GM21515 (cell line): ENCODE measurements at regions not wholly inside any gene's neighbourhood (a gene's known extent, or its start where the extent isn't known, plus 50 kb on each side); places are given as distances from the start of the nearest gene placed in this dataset.
"Not testable (repeated sequence)": the region's sequence is repeated elsewhere in the genome, so short reads cannot be mapped to it uniquely, and the experiment has no call there.

Source experiments
- ATAC-seq: cut with Tn5 transposase; IDR thresholded peaks from one replicate; pipeline ENCODE4 v1.9.1; 2021; ENCODE audit not compliant: unreplicated experiment

DNA sequence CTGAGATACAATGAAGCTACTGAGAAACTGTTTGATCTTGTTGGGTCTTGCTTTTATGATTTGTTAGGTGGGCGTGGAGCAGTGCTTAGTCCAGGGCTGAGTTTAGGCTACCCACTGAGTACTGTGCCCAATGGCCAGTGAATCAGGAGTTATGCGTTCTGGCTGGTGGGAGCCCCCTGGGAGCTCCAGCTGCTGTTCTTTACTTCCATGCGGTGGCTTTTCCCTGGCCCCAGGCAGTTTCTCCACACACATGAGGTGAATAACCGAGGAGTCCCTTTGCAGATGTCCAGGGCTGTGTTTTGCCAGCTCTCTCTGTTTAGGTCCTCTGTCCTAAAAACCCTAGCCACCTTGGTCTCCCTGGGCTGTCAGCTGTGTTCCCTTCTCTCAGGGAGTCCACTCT, 106.5 kb downstream of the KLF13 start:
- ATAC-seq: no peak

DNA sequence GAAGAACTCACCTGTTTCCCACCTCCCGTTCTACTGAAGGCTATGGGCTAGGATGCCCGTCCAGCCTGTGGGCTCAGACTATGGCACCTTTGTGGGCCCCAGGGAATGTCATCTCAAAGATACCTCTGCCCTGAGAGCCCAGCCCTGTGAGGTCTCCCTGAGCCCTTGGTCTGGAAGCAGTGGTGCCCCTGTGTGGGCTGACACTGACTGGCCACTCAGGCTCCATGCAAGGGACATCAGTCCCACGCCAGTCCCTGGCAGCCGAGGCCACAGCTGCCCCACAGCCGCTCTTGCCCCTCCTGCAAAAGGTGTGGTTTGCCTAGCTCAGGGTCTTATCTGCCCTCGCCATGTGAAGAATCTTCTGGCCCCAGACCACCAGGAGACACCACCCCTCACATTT, 106.9 kb downstream of the KLF13 start:
- ATAC-seq: no peak

DNA sequence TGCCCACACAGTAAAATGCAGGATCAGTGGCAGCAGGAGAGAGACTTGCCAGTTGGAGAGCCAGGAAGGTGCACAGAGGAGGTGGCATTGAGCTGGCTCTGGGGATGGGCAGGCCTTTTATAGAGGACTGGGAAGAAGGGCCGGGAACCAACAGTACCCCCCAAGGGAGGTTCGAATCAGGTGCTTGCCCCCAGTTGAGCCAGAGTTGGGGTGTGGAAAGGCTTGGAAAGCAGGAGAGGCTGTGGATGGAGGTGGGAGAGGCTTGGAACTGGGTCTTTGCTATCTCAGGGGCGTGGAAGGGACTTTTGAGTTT, 107.6 kb downstream of the KLF13 start:
- ATAC-seq: no peak

GRCh38 chr15:31434588-31435260, 108.1 kb downstream of the KLF13 start:
- peak; percentile 37 for ATAC-seq

GRCh38 chr15:31435261-31435911, 108.8 kb downstream of the KLF13 start:
- peak; percentile 49 for ATAC-seq

GRCh38 chr15:31435912-31436628, 109.4 kb downstream of the KLF13 start:
- no peak for ATAC-seq

DNA sequence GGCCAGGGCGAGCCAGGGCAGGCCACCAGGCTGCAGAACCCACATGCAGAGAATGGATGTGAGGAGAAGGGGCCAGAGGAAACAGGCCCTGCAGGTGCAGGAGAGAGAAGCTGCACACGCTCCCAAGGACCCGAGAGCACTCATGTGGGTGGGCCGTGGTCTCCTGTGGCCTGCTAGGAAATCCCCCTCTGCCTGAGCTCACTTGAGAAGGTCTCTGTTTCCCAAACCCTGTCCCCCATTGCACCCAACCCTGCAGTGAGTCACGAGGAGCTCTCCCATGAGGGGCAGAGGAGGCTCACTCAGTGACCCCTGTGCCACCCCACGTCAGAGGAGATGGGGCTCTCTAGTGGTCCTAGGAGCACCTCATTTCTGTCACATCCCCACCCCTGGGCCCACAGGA, 111.1 kb downstream of the KLF13 start:
- no peak for ATAC-seq

DNA sequence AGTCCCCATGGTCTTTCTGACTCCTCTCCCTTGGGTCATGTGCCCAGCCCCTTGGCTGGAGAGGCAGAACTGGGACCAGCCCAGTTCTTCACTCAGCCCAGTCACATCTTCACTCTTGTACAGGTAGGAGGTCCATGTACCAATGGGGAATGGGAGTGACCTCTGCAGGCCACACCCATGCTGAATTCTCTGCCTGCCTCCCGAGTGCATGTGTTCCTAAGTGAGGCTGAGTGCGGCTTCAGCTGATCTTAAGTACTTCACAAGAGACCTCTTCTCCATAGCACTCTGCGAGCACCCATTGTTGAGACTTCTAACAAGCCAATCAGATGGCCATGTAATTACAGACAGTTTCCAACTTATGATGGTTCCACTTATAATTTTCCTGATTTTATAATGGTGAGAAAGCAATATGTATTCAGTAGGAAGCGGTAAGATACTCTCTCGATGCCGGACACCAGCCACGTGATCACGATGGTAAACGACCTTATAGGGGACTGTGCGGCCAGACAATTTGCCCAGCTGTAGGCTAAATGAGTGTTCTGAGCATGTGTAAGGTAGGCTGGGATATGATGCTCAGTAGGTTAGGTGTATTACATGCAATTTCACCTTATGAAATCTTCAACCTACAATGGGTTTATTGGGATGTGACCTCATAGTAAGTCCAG, 112.1 kb downstream of the KLF13 start:
- no peak for ATAC-seq

GRCh38 chr15:31439328-31439727, 112.7 kb downstream of the KLF13 start:
- no peak for ATAC-seq

DNA sequence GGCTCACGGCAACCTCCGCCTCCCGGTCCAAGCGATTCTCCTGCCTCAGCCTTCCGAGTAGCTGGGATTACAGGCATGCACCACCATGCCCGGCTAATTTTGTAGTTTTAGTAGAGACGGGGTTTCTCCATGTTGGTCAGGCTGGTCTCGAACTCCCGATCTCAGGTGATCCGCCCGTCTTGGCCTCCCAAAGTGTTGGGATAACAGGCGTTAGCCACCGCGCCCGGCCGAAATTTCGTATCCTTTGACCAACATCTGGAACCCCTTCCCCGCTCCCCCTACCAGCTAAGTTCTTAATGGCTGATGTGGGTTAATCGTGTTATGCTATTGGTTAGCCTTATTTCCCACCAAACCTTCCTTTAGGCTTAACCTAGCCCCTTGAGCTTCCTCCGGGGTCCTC, 113.6 kb downstream of the KLF13 start:
- ATAC-seq: not testable (repeated sequence)

DNA sequence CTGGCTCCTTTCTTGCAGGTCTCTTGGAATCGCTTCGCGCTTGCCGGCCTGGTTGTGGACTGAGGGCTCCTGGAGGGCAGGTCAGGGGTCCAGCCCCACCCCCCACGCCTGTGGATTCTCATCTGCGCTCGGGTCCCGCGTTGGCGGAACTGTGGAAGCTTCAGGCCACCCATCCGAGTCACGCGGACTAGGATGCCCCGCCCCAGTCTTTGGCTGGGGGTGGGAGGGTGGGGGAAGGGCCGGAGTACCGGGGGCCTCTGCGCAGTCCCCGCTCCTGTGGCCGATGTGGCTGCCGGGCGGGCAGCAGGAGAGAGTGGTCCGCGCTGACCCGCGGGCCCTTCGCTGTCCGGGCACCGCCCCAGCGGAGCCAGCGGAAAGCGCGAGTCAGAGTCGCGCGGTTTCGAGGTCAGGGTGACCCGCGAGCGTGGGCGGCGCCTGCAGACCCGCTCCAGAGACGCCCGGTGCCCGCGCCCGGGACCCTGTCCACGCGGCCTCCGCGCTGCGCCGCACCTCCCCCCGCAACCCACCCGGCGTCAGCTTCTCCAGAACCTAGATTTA, 114.2 kb downstream of the KLF13 start:
- ATAC-seq: no peak

DNA sequence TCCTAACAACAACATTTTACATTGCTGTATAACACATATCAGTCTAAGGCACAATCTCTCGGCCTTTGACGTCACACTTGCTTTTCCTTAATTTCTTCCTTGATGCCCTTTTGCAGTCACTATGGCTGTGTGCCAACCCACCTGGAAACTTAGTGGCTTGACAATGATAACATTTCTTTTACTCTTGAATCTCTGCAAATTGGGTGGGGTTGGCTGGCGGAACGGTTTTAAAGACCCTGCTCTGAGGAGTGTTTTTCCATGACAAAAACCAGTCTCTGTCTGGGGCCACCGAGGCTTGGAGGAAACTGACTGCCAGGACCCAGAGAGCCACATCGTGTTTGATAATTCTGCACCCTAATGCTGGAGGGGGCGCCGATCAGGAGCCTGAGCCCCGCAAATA, 115.6 kb downstream of the KLF13 start:
- ATAC-seq: no peak

DNA sequence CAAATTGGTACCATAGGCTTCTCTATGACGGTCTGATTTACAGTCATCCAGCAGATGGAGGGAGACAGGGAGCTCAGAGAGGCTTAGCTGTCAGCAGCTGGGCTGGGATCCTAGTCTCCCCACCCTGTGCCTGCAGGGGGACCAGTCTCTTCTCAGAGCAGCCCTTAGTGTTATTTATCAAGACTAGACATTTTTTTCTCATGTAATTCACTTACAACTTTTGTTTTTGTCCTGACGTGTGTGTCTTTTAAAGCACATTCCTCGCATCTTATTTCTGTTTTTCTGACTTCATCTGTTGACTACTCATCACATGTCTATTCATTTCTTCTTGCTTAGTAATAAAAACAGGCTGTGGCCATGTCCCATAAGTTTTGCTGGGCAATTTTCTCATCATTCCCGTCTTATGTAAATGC, 116.1 kb downstream of the KLF13 start:
- no peak for ATAC-seq

- ATAC-seq: no peak
These were observed 118.2 kb downstream of the KLF13 start for GRCh38 chr15:31444844-31445243.

- no peak for ATAC-seq
These were observed 119.9 kb downstream of the KLF13 start for GRCh38 chr15:31446546-31446945.

- no peak for ATAC-seq
These were observed 121.4 kb downstream of the KLF13 start for GRCh38 chr15:31447931-31448634.

GRCh38 chr15:31448635-31448979, 122.0 kb downstream of the KLF13 start:
- no peak for ATAC-seq

- ATAC-seq: no peak
These were observed 126.2 kb downstream of the KLF13 start for GRCh38 chr15:31452595-31453557.

- no peak for ATAC-seq
These were observed 127.1 kb downstream of the KLF13 start for GRCh38 chr15:31453558-31454318.
